T-helper 2 cell treated with Interferon-gamma antibody and Interleukin-4, amounts not matched to agents 5 μg/mL and 100 μg/mL, for 36 hours (primary cell): ENCODE measurements at regions not wholly inside any gene's neighbourhood (a gene's known extent, or its start where the extent isn't known, plus 50 kb on each side); places are given as distances from the start of the nearest gene placed in this dataset.
"Not testable (repeated sequence)": the region's sequence is repeated elsewhere in the genome, so short reads cannot be mapped to it uniquely, and the experiment has no call there.

ENCODE experiments used
- DNase-seq: peaks from one replicate; pipeline ENCODE4 v3.0.0; 2021; ENCODE audit warnings: low spot score
- H3K27ac Mint-ChIP-seq: one replicate; pipeline ENCODE4 v1.8.0; 2021; ENCODE audit warnings: mild to moderate bottlenecking, mixed read lengths
- H3K27me3 Mint-ChIP-seq: one replicate; pipeline ENCODE4 v1.8.0; 2021; ENCODE audit warnings: low read depth, mixed read lengths
- H3K36me3 Mint-ChIP-seq: one replicate; pipeline ENCODE4 v1.8.0; 2021; ENCODE audit warnings: low read depth, mixed read lengths
- H3K4me1 Mint-ChIP-seq: one replicate; pipeline ENCODE4 v1.8.0; 2021; ENCODE audit warnings: low read depth, mixed read lengths
- H3K4me3 Mint-ChIP-seq: one replicate; pipeline ENCODE4 v1.8.0; 2022; ENCODE audit warnings: mild to moderate bottlenecking, moderate library complexity, mixed read lengths
- H3K9me3 Mint-ChIP-seq: one replicate; pipeline ENCODE4 v1.8.0; 2021; ENCODE audit warnings: mixed read lengths

DNA sequence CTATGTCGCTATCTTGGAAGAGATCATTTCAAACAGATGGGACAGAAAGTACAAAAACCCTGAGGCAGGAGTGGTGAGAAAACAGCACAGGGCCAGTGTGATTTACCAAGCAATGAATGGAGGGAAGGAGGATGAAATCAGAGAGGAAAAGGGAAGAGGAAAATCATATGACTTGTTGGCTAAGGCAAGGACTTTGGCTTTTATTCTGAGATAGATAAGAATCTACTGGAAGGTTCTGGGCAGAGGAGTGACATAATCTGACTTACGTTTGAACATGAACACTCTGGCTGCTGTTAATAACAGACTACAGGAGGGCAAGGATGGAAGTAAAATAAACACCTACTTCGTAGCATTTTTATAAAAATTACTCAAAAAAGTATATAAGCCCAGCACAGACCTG, 207.8 kb upstream of the SLC7A11 start:
- Mint-ChIP-seq H3K27me3 (no peaks in the 10 kb centered on the region), H3K9me3 (no peaks in the 10 kb centered on the region), H3K4me1 (no peaks in the 10 kb centered on the region), H3K27ac (no peak overlapping the region), H3K36me3 (no peaks in the 10 kb centered on the region), H3K4me3 (no peak overlapping the region)
- DNase-seq = no peak

- Mint-ChIP-seq H3K4me1 (no peaks in the 10 kb centered on the region), H3K27ac (no peak overlapping the region), H3K4me3 (no peak overlapping the region), H3K36me3 (no peaks in the 10 kb centered on the region), H3K27me3 (no peaks in the 10 kb centered on the region), H3K9me3 (no peaks in the 10 kb centered on the region)
- no peak for DNase-seq
Observed at GRCh38 chr4:138448169-138448568, 206.0 kb upstream of the SLC7A11 start.

- no peak for DNase-seq
- Mint-ChIP-seq H3K4me1 (no peaks in the 10 kb centered on the region), H3K9me3 (no peaks in the 10 kb centered on the region), H3K27ac (no peak overlapping the region), H3K36me3 (no peaks in the 10 kb centered on the region), H3K4me3 (no peak overlapping the region), H3K27me3 (no peaks in the 10 kb centered on the region)
Observed at GRCh38 chr4:138446456-138446855, 204.3 kb upstream of the SLC7A11 start.

GRCh38 chr4:138445098-138445497, 202.9 kb upstream of the SLC7A11 start:
- no peak for DNase-seq
- no peaks in the 10 kb centered on the region for H3K36me3 Mint-ChIP-seq
- H3K27ac Mint-ChIP-seq = no peak overlapping the region
- no peaks in the 10 kb centered on the region for H3K27me3 Mint-ChIP-seq
- no peaks in the 10 kb centered on the region for H3K9me3 Mint-ChIP-seq
- H3K4me1 Mint-ChIP-seq = no peaks in the 10 kb centered on the region
- H3K4me3 Mint-ChIP-seq = no peak overlapping the region

- Mint-ChIP-seq H3K4me1 (no peaks in the 10 kb centered on the region), H3K27me3 (no peaks in the 10 kb centered on the region), H3K36me3 (no peaks in the 10 kb centered on the region), H3K27ac (no peak overlapping the region), H3K9me3 (no peaks in the 10 kb centered on the region), H3K4me3 (no peak overlapping the region)
- no peak for DNase-seq
Observed at GRCh38 chr4:138444260-138444659, 202.1 kb upstream of the SLC7A11 start.

DNA sequence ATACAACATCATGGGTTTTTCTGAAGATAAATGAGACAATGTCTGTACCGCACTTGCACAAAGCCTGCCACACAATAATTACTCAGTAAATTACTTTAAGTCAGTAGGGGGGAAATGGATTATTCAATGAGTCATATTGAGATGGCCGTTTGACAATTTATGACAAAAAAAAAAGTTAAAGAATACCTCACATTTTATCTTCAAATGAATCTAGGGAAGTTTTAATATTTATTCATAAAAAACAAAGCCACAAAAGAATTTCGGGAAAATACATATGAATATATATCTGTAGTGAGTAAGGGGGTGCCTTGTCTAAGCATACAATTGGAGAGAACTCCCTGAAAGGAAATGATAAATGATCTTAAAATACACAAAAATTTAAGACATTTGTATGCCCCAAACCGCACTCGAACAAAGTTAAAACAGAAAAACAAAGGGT, 197.0 kb upstream of the SLC7A11 start:
- no peak for DNase-seq
- no peaks in the 10 kb centered on the region for H3K36me3 Mint-ChIP-seq
- H3K9me3 Mint-ChIP-seq = peaks cover 2% of the 10 kb centered on the region

DNA sequence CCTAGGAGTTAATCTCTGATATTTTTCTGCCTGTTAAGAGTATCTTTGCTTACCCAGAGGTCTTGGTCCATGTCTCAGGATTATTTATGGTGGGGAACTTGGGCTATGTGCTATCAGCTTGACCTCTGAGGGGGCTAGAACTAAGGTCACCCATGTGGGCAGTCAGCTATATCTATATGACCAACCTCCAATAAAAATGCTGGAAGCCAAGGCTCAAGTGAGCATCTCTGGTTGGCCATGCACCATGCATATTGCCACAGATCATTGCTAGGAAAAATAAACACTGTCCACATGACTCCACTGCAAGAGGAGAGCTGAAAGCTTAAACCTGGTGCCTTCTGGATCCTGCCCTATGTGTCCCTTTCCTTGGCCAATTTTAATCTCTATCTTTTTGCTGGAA, 196.5 kb upstream of the SLC7A11 start:
- Mint-ChIP-seq H3K27ac (no peak overlapping the region), H3K4me3 (no peak overlapping the region), H3K27me3 (no peaks in the 10 kb centered on the region), H3K36me3 (no peaks in the 10 kb centered on the region), H3K9me3 (peaks cover 3% of the 10 kb centered on the region), H3K4me1 (no peaks in the 10 kb centered on the region)
- no peak for DNase-seq

More for the DNA sequence above, 197.0 kb upstream of the SLC7A11 start:
- no peaks in the 10 kb centered on the region for H3K27me3 Mint-ChIP-seq
- no peak overlapping the region for H3K27ac Mint-ChIP-seq
- no peaks in the 10 kb centered on the region for H3K4me1 Mint-ChIP-seq
- no peak overlapping the region for H3K4me3 Mint-ChIP-seq

GRCh38 chr4:138437263-138437851, 195.2 kb upstream of the SLC7A11 start:
- no peak overlapping the region for H3K4me3 Mint-ChIP-seq
- DNase-seq = no peak
- H3K9me3 Mint-ChIP-seq = peaks cover 9% of the 10 kb centered on the region
- no peaks in the 10 kb centered on the region for H3K27me3 Mint-ChIP-seq
- H3K36me3 Mint-ChIP-seq = no peaks in the 10 kb centered on the region
- H3K4me1 Mint-ChIP-seq = no peaks in the 10 kb centered on the region
- no peak overlapping the region for H3K27ac Mint-ChIP-seq

DNA sequence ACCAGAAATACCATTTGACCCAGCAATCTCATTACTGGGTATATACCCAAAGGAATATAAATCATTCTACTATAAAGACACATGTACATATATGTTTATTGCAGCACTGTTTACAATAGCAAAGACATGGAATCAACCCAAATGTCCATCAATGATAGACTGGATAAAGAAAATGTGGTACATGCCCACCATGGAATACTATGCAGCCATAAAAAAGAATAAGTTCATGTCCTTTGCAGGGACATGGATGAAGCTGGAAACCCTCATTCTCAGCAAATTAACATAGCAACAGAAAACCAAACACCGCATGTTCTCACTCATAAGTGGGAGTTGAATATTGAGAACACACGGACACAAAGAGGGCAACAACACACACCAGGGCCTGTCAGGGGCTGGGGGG, 193.6 kb upstream of the SLC7A11 start:
- DNase-seq, H3K27me3 Mint-ChIP-seq, H3K9me3 Mint-ChIP-seq, H3K36me3 Mint-ChIP-seq, H3K27ac Mint-ChIP-seq, H3K4me1 Mint-ChIP-seq, H3K4me3 Mint-ChIP-seq: not testable (repeated sequence)

DNA sequence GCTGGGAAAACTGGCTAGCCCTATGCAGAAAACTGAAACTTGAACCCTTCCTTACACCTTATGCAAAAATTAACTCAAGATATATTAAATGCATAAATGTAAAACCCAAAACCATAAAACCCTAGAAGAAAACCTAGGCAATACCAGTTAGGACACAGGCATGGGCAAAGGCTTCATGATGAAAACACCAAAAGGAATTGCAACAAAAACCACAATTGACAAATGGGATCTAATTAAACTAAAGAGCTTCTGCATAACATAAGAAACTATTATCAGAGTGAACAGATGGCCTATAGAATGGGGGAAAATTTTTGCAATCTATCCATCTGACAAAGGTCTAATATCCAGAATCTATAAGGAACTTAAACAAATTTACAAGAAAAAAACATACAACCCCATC, 192.9 kb upstream of the SLC7A11 start:
- H3K4me3 Mint-ChIP-seq, H3K9me3 Mint-ChIP-seq, DNase-seq, H3K4me1 Mint-ChIP-seq, H3K36me3 Mint-ChIP-seq, H3K27me3 Mint-ChIP-seq, H3K27ac Mint-ChIP-seq: not testable (repeated sequence)

GRCh38 chr4:138428611-138429010, 186.5 kb upstream of the SLC7A11 start:
- no peak for DNase-seq
- H3K36me3 Mint-ChIP-seq = no peaks in the 10 kb centered on the region
- no peaks in the 10 kb centered on the region for H3K4me1 Mint-ChIP-seq
- H3K9me3 Mint-ChIP-seq = peaks cover 5% of the 10 kb centered on the region
- H3K27me3 Mint-ChIP-seq = no peaks in the 10 kb centered on the region
- H3K4me3 Mint-ChIP-seq = no peak overlapping the region
- no peak overlapping the region for H3K27ac Mint-ChIP-seq

GRCh38 chr4:138426786-138427185, 184.6 kb upstream of the SLC7A11 start:
- Mint-ChIP-seq H3K4me1 (no peaks in the 10 kb centered on the region), H3K27me3 (no peaks in the 10 kb centered on the region), H3K4me3 (no peak overlapping the region), H3K36me3 (no peaks in the 10 kb centered on the region), H3K27ac (no peak overlapping the region), H3K9me3 (no peaks in the 10 kb centered on the region)
- DNase-seq = no peak

DNA sequence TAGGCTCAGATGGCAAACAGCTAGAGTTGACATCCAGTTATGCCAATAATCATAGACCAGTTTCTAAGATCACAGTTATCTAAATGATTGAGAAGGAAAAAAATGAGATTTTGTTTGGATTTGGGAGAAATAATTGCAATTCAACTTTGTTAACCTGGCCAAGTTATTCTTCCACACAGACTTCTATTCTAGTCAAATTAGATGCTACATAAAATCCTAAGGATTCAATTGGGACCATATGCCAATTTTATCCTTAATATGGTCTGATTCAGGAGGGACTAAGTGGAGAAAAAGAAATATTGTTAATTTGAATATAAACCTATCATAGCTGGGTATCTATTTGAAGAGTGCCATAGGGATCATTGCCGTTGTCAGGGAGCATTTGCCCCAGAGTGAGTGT, 178.3 kb upstream of the SLC7A11 start:
- no peaks in the 10 kb centered on the region for H3K9me3 Mint-ChIP-seq
- no peaks in the 10 kb centered on the region for H3K27me3 Mint-ChIP-seq
- H3K27ac Mint-ChIP-seq = no peak overlapping the region
- no peak overlapping the region for H3K4me3 Mint-ChIP-seq
- no peaks in the 10 kb centered on the region for H3K36me3 Mint-ChIP-seq
- DNase-seq = no peak
- H3K4me1 Mint-ChIP-seq = no peaks in the 10 kb centered on the region

DNA sequence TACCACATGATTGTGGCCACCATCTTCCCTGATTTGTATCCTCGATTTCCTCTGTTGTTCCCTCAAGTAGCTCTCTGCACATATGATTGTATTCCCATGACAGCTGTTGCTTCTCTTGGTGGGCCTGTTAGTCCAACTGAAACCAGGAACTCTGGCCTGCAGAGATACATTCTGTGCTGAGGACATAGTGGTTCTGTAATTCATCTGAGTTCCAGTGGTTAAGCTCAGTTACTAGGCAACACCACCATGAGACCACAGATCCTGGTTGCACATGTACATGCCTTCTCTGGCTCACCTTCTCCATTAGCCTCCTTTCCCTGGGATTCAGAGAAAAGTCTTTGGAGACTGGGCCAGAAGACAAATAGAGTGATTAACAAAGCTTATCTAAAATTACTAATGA, 172.1 kb upstream of the SLC7A11 start:
- no peak for DNase-seq
- Mint-ChIP-seq H3K27me3 (peaks cover 3% of the 10 kb centered on the region), H3K36me3 (no peaks in the 10 kb centered on the region), H3K9me3 (no peaks in the 10 kb centered on the region), H3K4me3 (no peak overlapping the region), H3K4me1 (no peaks in the 10 kb centered on the region), H3K27ac (no peak overlapping the region)

- Mint-ChIP-seq H3K27ac (no peak overlapping the region), H3K4me3 (no peak overlapping the region), H3K4me1 (no peaks in the 10 kb centered on the region), H3K27me3 (peaks cover 3% of the 10 kb centered on the region), H3K9me3 (no peaks in the 10 kb centered on the region), H3K36me3 (no peaks in the 10 kb centered on the region)
- DNase-seq = no peak
Observed at GRCh38 chr4:138413273-138413672, 171.1 kb upstream of the SLC7A11 start.
